WTC11 (cell line): ENCODE measurements at regions not wholly inside any gene's neighbourhood (a gene's known extent, or its start where the extent isn't known, plus 50 kb on each side); places are given as distances from the start of the nearest gene placed in this dataset.

Source experiments
- ATAC-seq: fragments of 200-7000 bp; cut with Tn5 transposase; 2 replicates; pipeline ENCODE4 v1.10.0; 2021; ENCODE audit warnings: mild to moderate bottlenecking, moderate library complexity
- CTCF ChIA-PET: fragments of 300-600 bp; sonication (Branson Sonifier 250); formaldehyde crosslinking; loops from one replicate; lab custom pipeline; 2021; ENCODE audit warnings: antibody characterized with exemption; lab: Charles Lee
- POLR2A ChIA-PET: fragments of 350-600 bp; sonication (Branson Sonifier 250); formaldehyde crosslinking; loops from one replicate; lab custom pipeline; 2021; ENCODE audit warnings: antibody characterized with exemption; lab: Charles Lee
- DNase-seq: peaks from one replicate; pipeline ENCODE4 v3.0.0; 2021; ENCODE audit warnings: low spot score
- H3K27ac Mint-ChIP-seq: 2 replicates; pipeline ENCODE4 v1.8.0; 2021; ENCODE audit warnings: mixed read lengths
- H3K27me3 Mint-ChIP-seq: 2 replicates; pipeline ENCODE4 v1.8.0; 2021; ENCODE audit warnings: low read depth, mild to moderate bottlenecking, moderate library complexity, mixed read lengths
- H3K36me3 Mint-ChIP-seq: 2 replicates; pipeline ENCODE4 v1.8.0; 2021; ENCODE audit warnings: mixed read lengths
- H3K4me1 Mint-ChIP-seq: 2 replicates; pipeline ENCODE4 v1.8.0; 2022; ENCODE audit warnings: mixed read lengths
- H3K4me3 Mint-ChIP-seq: 2 replicates; pipeline ENCODE4 v1.8.0; 2021; ENCODE audit warnings: mild to moderate bottlenecking, moderate library complexity, mixed read lengths
- H3K9me3 Mint-ChIP-seq: 2 replicates; pipeline ENCODE4 v1.8.0; 2021; ENCODE audit warnings: mixed read lengths
- ATF1 ChIP-seq: sonication (generic); formaldehyde crosslinking; IDR thresholded peaks from 2 replicates; pipeline ENCODE4 v1.8.1; 2023; ENCODE audit warnings: mild to moderate bottlenecking, moderate library complexity, missing genetic modification reagents
- ATF6 ChIP-seq: sonication (generic); formaldehyde crosslinking; IDR thresholded peaks from 2 replicates; pipeline ENCODE4 v1.8.1; 2023; ENCODE audit warnings: mild to moderate bottlenecking, missing genetic modification reagents
- CREB1 ChIP-seq: sonication (generic); formaldehyde crosslinking; IDR thresholded peaks from 2 replicates; pipeline ENCODE4 v1.8.0; 2023; ENCODE audit warnings: mild to moderate bottlenecking, missing genetic modification reagents
- ELF4 ChIP-seq: sonication (generic); formaldehyde crosslinking; IDR thresholded peaks from 2 replicates; pipeline ENCODE4 v1.8.1; 2022; ENCODE audit warnings: low read depth, mild to moderate bottlenecking, moderate library complexity, missing genetic modification reagents
- FOXP1 ChIP-seq: sonication (generic); formaldehyde crosslinking; IDR thresholded peaks from 2 replicates; pipeline ENCODE4 v1.8.0; 2022; ENCODE audit warnings: missing genetic modification reagents, mild to moderate bottlenecking, moderate library complexity, borderline replicate concordance
- GTF2I ChIP-seq: fragments of 250-450 bp; sonication (Bioruptor Pico); conservative IDR thresholded peaks from 2 replicates; pipeline ENCODE4 v1.4.0; 2021; ENCODE audit warnings: mild to moderate bottlenecking
- KAT7 ChIP-seq: sonication (generic); formaldehyde crosslinking; IDR thresholded peaks from 2 replicates; pipeline ENCODE4 v1.8.1; 2023; ENCODE audit warnings: missing genetic modification reagents, mild to moderate bottlenecking, borderline replicate concordance
- NR3C1 ChIP-seq: sonication (generic); formaldehyde crosslinking; conservative IDR thresholded peaks from 2 replicates; pipeline ENCODE4 v1.8.1; 2023; ENCODE audit warnings: low read depth, mild to moderate bottlenecking, missing genetic modification reagents
- OVOL2 ChIP-seq: fragments of 250-450 bp; sonication (Bioruptor Pico); IDR thresholded peaks from 2 replicates; pipeline ENCODE4 v1.9.0; 2021; ENCODE audit warnings: mild to moderate bottlenecking, borderline replicate concordance
- TEAD1 ChIP-seq: sonication (generic); formaldehyde crosslinking; IDR thresholded peaks from 2 replicates; pipeline ENCODE4 v1.8.0; 2022; ENCODE audit warnings: mild to moderate bottlenecking, missing genetic modification reagents
- TEAD4 ChIP-seq: sonication (generic); formaldehyde crosslinking; IDR thresholded peaks from 2 replicates; pipeline ENCODE4 v1.8.0; 2022; ENCODE audit warnings: mild to moderate bottlenecking, missing genetic modification reagents
- ZNF532 ChIP-seq: fragments of 250-450 bp; sonication (Bioruptor Pico); IDR thresholded peaks from 2 replicates; pipeline ENCODE4 v1.9.0; 2021; ENCODE audit warnings: mild to moderate bottlenecking, borderline replicate concordance
- TF ChIP-seq, protein P1 (sequence below): sonication (generic); formaldehyde crosslinking; IDR thresholded peaks from 2 replicates; pipeline ENCODE4 v1.8.1; 2023; ENCODE audit warnings: mild to moderate bottlenecking, missing genetic modification reagents, moderate library complexity
- TF ChIP-seq, protein P2 (sequence below): sonication (generic); formaldehyde crosslinking; IDR thresholded peaks from 2 replicates; pipeline ENCODE4 v1.8.0; 2023; ENCODE audit warnings: missing genetic modification reagents
- TF ChIP-seq, protein P3 (sequence below): sonication (generic); formaldehyde crosslinking; IDR thresholded peaks from 2 replicates; pipeline ENCODE4 v1.8.0; 2023; ENCODE audit warnings: mild to moderate bottlenecking, missing genetic modification reagents
- TF ChIP-seq, protein P4 (sequence below): sonication (generic); formaldehyde crosslinking; IDR thresholded peaks from 2 replicates; pipeline ENCODE4 v1.8.0; 2022; ENCODE audit warnings: mild to moderate bottlenecking, missing genetic modification reagents

DNA sequence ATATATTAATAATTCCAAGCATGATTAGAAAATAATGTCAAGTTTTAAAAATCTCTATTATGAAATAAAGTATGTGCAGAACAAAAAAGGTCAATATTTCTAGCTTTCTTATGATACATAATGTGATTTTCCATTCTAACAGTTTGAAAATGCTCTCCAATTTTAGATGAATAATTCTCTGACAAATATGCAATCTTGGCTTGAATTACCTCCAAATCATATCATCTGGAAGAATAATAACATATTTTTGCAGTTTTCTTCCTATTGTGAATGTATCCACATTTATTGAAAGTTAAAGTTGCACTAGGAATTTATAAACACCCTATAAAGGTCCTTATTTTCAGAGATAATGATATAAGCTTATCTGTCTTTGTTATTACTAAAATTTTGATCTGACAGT is 548.5 kb upstream of the SLC10A2 start:
- Mint-ChIP-seq H3K4me3 (no peak overlapping the region), H3K27ac (no peak overlapping the region), H3K27me3 (no peaks in the 10 kb centered on the region), H3K9me3 (no peaks in the 10 kb centered on the region; the same call in 1 of the 2 replicates), H3K4me1 (peaks cover 7% of the 10 kb centered on the region), H3K36me3 (no peaks in the 10 kb centered on the region)
- DNase-seq (no peak), ATAC-seq (no peak)
- POLR2A ChIA-PET, result no interaction called here
- CTCF ChIA-PET, result no interaction called here
- TF ChIP-seq TEAD1 (no peak), NR3C1 (CRISPR knock-in tag) (no peak), TEAD4 (CRISPR knock-in tag) (no peak)

GRCh38 chr13:103607995-103608394 is 541.8 kb upstream of the SLC10A2 start:
- Mint-ChIP-seq H3K27me3 (no peaks in the 10 kb centered on the region), H3K27ac (no peak overlapping the region), H3K36me3 (no peaks in the 10 kb centered on the region), H3K4me3 (no peak overlapping the region), H3K9me3 (no peaks in the 10 kb centered on the region), H3K4me1 (peaks cover 7% of the 10 kb centered on the region)
- POLR2A ChIA-PET, result no interaction called here
- DNase-seq, result no peak
- TF ChIP-seq, protein P1, sequence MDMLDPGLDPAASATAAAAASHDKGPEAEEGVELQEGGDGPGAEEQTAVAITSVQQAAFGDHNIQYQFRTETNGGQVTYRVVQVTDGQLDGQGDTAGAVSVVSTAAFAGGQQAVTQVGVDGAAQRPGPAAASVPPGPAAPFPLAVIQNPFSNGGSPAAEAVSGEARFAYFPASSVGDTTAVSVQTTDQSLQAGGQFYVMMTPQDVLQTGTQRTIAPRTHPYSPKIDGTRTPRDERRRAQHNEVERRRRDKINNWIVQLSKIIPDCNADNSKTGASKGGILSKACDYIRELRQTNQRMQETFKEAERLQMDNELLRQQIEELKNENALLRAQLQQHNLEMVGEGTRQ (CRISPR knock-in tag), result no peak
- TF ChIP-seq OVOL2 (CRISPR knock-in tag) (no peak), GTF2I (CRISPR knock-in tag) (no peak), ATF6 (CRISPR knock-in tag) (no peak), FOXP1 (CRISPR knock-in tag) (no peak), CREB1 (CRISPR knock-in tag) (no peak), KAT7 (CRISPR knock-in tag) (no peak), ELF4 (CRISPR knock-in tag) (no peak), ATF1 (no peak), ZNF532 (CRISPR knock-in tag) (no peak)
- TF ChIP-seq, protein P2, sequence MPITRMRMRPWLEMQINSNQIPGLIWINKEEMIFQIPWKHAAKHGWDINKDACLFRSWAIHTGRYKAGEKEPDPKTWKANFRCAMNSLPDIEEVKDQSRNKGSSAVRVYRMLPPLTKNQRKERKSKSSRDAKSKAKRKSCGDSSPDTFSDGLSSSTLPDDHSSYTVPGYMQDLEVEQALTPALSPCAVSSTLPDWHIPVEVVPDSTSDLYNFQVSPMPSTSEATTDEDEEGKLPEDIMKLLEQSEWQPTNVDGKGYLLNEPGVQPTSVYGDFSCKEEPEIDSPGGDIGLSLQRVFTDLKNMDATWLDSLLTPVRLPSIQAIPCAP (CRISPR knock-in tag), result no peak
- TF ChIP-seq, protein P3, sequence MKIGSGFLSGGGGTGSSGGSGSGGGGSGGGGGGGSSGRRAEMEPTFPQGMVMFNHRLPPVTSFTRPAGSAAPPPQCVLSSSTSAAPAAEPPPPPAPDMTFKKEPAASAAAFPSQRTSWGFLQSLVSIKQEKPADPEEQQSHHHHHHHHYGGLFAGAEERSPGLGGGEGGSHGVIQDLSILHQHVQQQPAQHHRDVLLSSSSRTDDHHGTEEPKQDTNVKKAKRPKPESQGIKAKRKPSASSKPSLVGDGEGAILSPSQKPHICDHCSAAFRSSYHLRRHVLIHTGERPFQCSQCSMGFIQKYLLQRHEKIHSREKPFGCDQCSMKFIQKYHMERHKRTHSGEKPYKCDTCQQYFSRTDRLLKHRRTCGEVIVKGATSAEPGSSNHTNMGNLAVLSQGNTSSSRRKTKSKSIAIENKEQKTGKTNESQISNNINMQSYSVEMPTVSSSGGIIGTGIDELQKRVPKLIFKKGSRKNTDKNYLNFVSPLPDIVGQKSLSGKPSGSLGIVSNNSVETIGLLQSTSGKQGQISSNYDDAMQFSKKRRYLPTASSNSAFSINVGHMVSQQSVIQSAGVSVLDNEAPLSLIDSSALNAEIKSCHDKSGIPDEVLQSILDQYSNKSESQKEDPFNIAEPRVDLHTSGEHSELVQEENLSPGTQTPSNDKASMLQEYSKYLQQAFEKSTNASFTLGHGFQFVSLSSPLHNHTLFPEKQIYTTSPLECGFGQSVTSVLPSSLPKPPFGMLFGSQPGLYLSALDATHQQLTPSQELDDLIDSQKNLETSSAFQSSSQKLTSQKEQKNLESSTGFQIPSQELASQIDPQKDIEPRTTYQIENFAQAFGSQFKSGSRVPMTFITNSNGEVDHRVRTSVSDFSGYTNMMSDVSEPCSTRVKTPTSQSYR (CRISPR knock-in tag), result no peak
- TF ChIP-seq, protein P4, sequence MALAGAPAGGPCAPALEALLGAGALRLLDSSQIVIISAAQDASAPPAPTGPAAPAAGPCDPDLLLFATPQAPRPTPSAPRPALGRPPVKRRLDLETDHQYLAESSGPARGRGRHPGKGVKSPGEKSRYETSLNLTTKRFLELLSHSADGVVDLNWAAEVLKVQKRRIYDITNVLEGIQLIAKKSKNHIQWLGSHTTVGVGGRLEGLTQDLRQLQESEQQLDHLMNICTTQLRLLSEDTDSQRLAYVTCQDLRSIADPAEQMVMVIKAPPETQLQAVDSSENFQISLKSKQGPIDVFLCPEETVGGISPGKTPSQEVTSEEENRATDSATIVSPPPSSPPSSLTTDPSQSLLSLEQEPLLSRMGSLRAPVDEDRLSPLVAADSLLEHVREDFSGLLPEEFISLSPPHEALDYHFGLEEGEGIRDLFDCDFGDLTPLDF, result no peak
- CTCF ChIA-PET, result no interaction called here
- ATAC-seq, result no peak
